Thyroid gland (tissue), 4 donors: ENCODE measurements at regions not wholly inside any gene's neighbourhood (a gene's known extent, or its start where the extent isn't known, plus 50 kb on each side); places are given as distances from the start of the nearest gene placed in this dataset.

Source experiments
- POLR2A ChIP-seq, 2 donors: fragments of 450-650 bp; IDR thresholded peaks; one replicate each; pipeline ENCODE4 v1.6.1; 2017; ENCODE audit warnings: antibody characterized with exemption in 2 of 2, mild to moderate bottlenecking in 2 of 2, moderate library complexity in 1 of 2
- TF ChIP-seq, protein P1 (sequence below), 6 experiments: fragments of 200-600 bp in 3 of 6; fragments of 450-650 bp in 3 of 6; sonication (generic) in 3 of 6; IDR thresholded peaks; one replicate each; pipeline ENCODE4 v1.5.1; 2016 to 2019; ENCODE audit warnings: antibody characterized with exemption in 6 of 6, mild to moderate bottlenecking in 2 of 6, inconsistent platforms in 1 of 6, moderate library complexity in 1 of 6

DNA sequence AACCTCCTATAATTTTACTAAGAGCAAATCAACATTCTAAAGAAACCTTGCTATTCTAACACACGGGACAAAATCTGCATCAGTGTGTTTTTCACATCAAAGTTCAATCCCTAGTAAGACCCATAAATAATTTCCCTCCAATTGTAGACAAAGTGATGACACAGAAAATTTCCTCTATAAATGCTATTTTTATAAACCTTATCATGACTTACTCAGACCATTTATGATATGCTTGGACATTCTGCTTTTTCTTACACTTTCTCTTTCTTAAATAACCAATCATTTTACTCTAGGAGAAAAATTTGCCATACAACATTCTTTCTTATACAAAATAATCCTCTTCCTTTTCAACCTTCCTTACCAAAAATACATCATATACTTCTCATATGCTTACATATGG lies 67.0 kb downstream of the SDR9C7 start:
- TF ChIP-seq POLR2A (IDR thresholded peaks at IDR 0.05), result no peak
- TF ChIP-seq, protein P1, sequence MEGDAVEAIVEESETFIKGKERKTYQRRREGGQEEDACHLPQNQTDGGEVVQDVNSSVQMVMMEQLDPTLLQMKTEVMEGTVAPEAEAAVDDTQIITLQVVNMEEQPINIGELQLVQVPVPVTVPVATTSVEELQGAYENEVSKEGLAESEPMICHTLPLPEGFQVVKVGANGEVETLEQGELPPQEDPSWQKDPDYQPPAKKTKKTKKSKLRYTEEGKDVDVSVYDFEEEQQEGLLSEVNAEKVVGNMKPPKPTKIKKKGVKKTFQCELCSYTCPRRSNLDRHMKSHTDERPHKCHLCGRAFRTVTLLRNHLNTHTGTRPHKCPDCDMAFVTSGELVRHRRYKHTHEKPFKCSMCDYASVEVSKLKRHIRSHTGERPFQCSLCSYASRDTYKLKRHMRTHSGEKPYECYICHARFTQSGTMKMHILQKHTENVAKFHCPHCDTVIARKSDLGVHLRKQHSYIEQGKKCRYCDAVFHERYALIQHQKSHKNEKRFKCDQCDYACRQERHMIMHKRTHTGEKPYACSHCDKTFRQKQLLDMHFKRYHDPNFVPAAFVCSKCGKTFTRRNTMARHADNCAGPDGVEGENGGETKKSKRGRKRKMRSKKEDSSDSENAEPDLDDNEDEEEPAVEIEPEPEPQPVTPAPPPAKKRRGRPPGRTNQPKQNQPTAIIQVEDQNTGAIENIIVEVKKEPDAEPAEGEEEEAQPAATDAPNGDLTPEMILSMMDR (IDR thresholded peaks at IDR 0.05), result no peak
